Tibial nerve (tissue), 4 donors: ENCODE measurements at regions not wholly inside any gene's neighbourhood (a gene's known extent, or its start where the extent isn't known, plus 50 kb on each side); places are given as distances from the start of the nearest gene placed in this dataset.

Experiments used
- CTCF ChIP-seq, 5 experiments: fragments of 200-600 bp in 3 of 5; fragments of 450-650 bp in 2 of 5; sonication (generic) in 3 of 5; IDR thresholded peaks; one replicate each; pipeline ENCODE4 v1.5.1; 2016 to 2019; ENCODE audit warnings: antibody characterized with exemption in 5 of 5, mild to moderate bottlenecking in 3 of 5, moderate library complexity in 2 of 5
- EP300 ChIP-seq, 2 donors: sonication (generic); formaldehyde crosslinking; IDR thresholded peaks; one replicate each; pipeline ENCODE4 v1.6.1; 2017; ENCODE audit warnings: antibody characterized with exemption in 2 of 2, mild to moderate bottlenecking in 1 of 2
- POLR2A ChIP-seq, 2 donors: fragments of 450-650 bp; IDR thresholded peaks; one replicate each; pipeline ENCODE4 v1.6.1; 2017; ENCODE audit warnings: antibody characterized with exemption in 2 of 2, mild to moderate bottlenecking in 2 of 2, moderate library complexity in 2 of 2

- TF ChIP-seq CTCF (IDR thresholded peaks at IDR 0.05) (no peak), POLR2A (IDR thresholded peaks at IDR 0.05) (no peak), EP300 (IDR thresholded peaks at IDR 0.05) (no peak)
These were observed 378.5 kb upstream of the ZFP42 start for GRCh38 chr4:187617113-187617512.
